SK-N-SH (cell line): ENCODE measurements at regions not wholly inside any gene's neighbourhood (a gene's known extent, or its start where the extent isn't known, plus 50 kb on each side); places are given as distances from the start of the nearest gene placed in this dataset.

Source experiments
- CTCF ChIA-PET: fragments of 300-600, 350-600 bp; formaldehyde crosslinking; extraction: SDS; loops from one replicate; lab custom pipeline; 2021; lab: Yijun Ruan, JAX
- POLR2A ChIA-PET: fragments of 350-600 bp; sonication (Branson Sonifier 250); formaldehyde crosslinking; extraction: SDS; loops from one replicate; lab custom pipeline; 2020; ENCODE audit warnings: antibody characterized with exemption, inconsistent platforms; lab: Yijun Ruan, JAX
- DNase-seq: peaks from one replicate; pipeline ENCODE4 v3.0.0; 2012
- H2AFZ ChIP-seq: fragments of 200-600 bp; sonication (generic); 2 replicates; pipeline ENCODE4 v1.8.1; 2016; ENCODE audit warnings: antibody characterized with exemption, mild to moderate bottlenecking, low read depth
- H3F3A ChIP-seq: fragments of 200-600 bp; sonication (generic); replicated peaks from 2 replicates; pipeline ENCODE3; 2016; ENCODE audit warnings: antibody characterized with exemption, mild to moderate bottlenecking; ENCODE audit not compliant: insufficient read depth
- H3K27ac ChIP-seq, 2 experiments: fragments of 200-500 bp in 1 of 2; fragments of 200-600 bp in 1 of 2; sonication (Bioruptor generic) in 1 of 2; sonication (generic), shearing (Covaris generic) in 1 of 2; 2 replicates each; pipeline versions ENCODE4 v1.5.1 to v1.6.1; 2014 to 2016; ENCODE audit warnings: low read depth in 2 of 2, inconsistent platforms in 1 of 2, low read length in 1 of 2, mild to moderate bottlenecking in 1 of 2, mixed read lengths in 1 of 2
- H3K27me3 ChIP-seq: fragments of 200-600 bp; sonication (generic), shearing (Covaris generic); 2 replicates; pipeline ENCODE4 v1.6.1; 2016; ENCODE audit warnings: mixed run types; ENCODE audit not compliant: insufficient read depth
- H3K36me3 ChIP-seq, 2 experiments: fragments of 200-500 bp in 1 of 2; fragments of 200-600 bp in 1 of 2; sonication (Bioruptor generic) in 1 of 2; sonication (generic) in 1 of 2; replicated peaks in 1 of 2; 2 replicates each; pipeline versions ENCODE3 to v1.5.1; 2014 to 2016; ENCODE audit warnings: low read length in 1 of 2, mild to moderate bottlenecking in 1 of 2; ENCODE audit not compliant: insufficient read depth in 2 of 2, control insufficient read depth in 1 of 2
- H3K4me1 ChIP-seq, 2 experiments: fragments of 200-500 bp in 1 of 2; fragments of 200-600 bp in 1 of 2; sonication (Bioruptor generic) in 1 of 2; sonication (generic), shearing (Covaris generic) in 1 of 2; 2 replicates each; pipeline versions ENCODE4 v1.5.1 to v1.6.1; 2014 to 2016; ENCODE audit warnings: low read depth in 1 of 2, low read length in 1 of 2, mixed run types in 1 of 2; ENCODE audit not compliant: insufficient read depth in 2 of 2, control insufficient read depth in 1 of 2
- H3K4me2 ChIP-seq: fragments of 200-600 bp; sonication (generic), shearing (Covaris generic); 2 replicates; pipeline ENCODE4 v1.6.1; 2017; ENCODE audit warnings: mixed run types
- H3K4me3 ChIP-seq, 2 experiments: fragments of 200-500 bp in 1 of 2; fragments of 200-600 bp in 1 of 2; sonication (Bioruptor generic) in 1 of 2; sonication (generic), shearing (Covaris generic) in 1 of 2; 2 replicates each; pipeline versions ENCODE4 v1.5.1 to v1.8.1; 2014 to 2016; ENCODE audit warnings: low read depth in 2 of 2, inconsistent platforms in 1 of 2, low read length in 1 of 2, mild to moderate bottlenecking in 1 of 2, mixed read lengths in 1 of 2, moderate library complexity in 1 of 2
- H3K79me2 ChIP-seq: fragments of 200-600 bp; sonication (generic); 2 replicates; pipeline ENCODE4 v1.8.1; 2017; ENCODE audit warnings: mild to moderate bottlenecking; ENCODE audit not compliant: insufficient read depth
- H3K9ac ChIP-seq: fragments of 200-600 bp; sonication (generic); 2 replicates; pipeline ENCODE4 v1.6.1; 2017; ENCODE audit warnings: mixed run types
- H3K9me2 ChIP-seq: fragments of 200-600 bp; sonication (generic); 2 replicates; pipeline ENCODE4 v1.6.1; 2017; ENCODE audit warnings: mixed run types
- H3K9me3 ChIP-seq: fragments of 200-600 bp; sonication (generic); 2 replicates; pipeline ENCODE4 v1.6.1; 2017; ENCODE audit warnings: mixed run types, mild to moderate bottlenecking, moderate library complexity
- H4K20me1 ChIP-seq: fragments of 200-600 bp; sonication (generic); 2 replicates; pipeline ENCODE4 v1.6.1; 2017; ENCODE audit warnings: mild to moderate bottlenecking, mixed run types; ENCODE audit not compliant: insufficient read depth
- ELF1 ChIP-seq: IDR thresholded peaks from 2 replicates; pipeline ENCODE4 v1.4.0; 2012
- GABPA ChIP-seq: IDR thresholded peaks from 2 replicates; pipeline ENCODE4 v1.4.0; 2012; ENCODE audit warnings: low read depth, mild to moderate bottlenecking
- GATA2 ChIP-seq: sonication (generic); formaldehyde crosslinking; IDR thresholded peaks from 2 replicates; pipeline ENCODE4 v1.5.0; 2020; ENCODE audit warnings: mild to moderate bottlenecking, missing genetic modification reagents
- RAD21 ChIP-seq: IDR thresholded peaks from 2 replicates; pipeline ENCODE4 v1.6.1; 2012; ENCODE audit warnings: mild to moderate bottlenecking, low read length
- SMC3 ChIP-seq: IDR thresholded peaks from 2 replicates; pipeline ENCODE4 v1.6.1; 2012; ENCODE audit warnings: low read depth, low read length, improper control_type of control experiment
- TAF1 ChIP-seq: IDR thresholded peaks from 2 replicates; pipeline ENCODE4 v1.6.1; 2012; ENCODE audit warnings: low read depth, mild to moderate bottlenecking, low read length, moderate library complexity, borderline replicate concordance
- TCF12 ChIP-seq: IDR thresholded peaks from 2 replicates; pipeline ENCODE4 v1.4.0; 2012
- WGBS: methylation state at CpG from one replicate; pipeline ENCODE4 v1.1.6; 2017; ENCODE audit warnings: low lambda C conversion rate; 5-methylcytosine and 5-hydroxymethylcytosine counted together
- TF ChIP-seq, protein P1 (sequence below): fragments of 150-350 bp; IDR thresholded peaks from 2 replicates; pipeline ENCODE4 v1.6.1; 2016; ENCODE audit warnings: mild to moderate bottlenecking, low read depth, low read length
- TF ChIP-seq, protein P2 (sequence below): IDR thresholded peaks from 2 replicates; pipeline ENCODE4 v1.4.0; 2012; ENCODE audit warnings: low read depth
- TF ChIP-seq, protein P3 (sequence below): fragments of 150-350 bp; IDR thresholded peaks from 2 replicates; pipeline ENCODE4 v1.6.1; 2017; ENCODE audit warnings: antibody characterized with exemption, low read length, low read depth, borderline replicate concordance

GRCh38 chrX:22376369-22376768, 103.7 kb downstream of the CBLL2 start:
- no peaks in the 10 kb centered on the region for H3K79me2 ChIP-seq
- no peak for DNase-seq
- H3K9me3 ChIP-seq: no peaks in the 10 kb centered on the region
- no peaks in the 10 kb centered on the region for H3K9me2 ChIP-seq
- ChIA-PET POLR2A (no interaction called here), CTCF (no interaction called here)
- H3F3A ChIP-seq: no peaks in the 10 kb centered on the region
- TF ChIP-seq RAD21 (no peak), GABPA (no peak), TCF12 (no peak), TAF1 (no peak), SMC3 (no peak)
- TF ChIP-seq, protein P1, sequence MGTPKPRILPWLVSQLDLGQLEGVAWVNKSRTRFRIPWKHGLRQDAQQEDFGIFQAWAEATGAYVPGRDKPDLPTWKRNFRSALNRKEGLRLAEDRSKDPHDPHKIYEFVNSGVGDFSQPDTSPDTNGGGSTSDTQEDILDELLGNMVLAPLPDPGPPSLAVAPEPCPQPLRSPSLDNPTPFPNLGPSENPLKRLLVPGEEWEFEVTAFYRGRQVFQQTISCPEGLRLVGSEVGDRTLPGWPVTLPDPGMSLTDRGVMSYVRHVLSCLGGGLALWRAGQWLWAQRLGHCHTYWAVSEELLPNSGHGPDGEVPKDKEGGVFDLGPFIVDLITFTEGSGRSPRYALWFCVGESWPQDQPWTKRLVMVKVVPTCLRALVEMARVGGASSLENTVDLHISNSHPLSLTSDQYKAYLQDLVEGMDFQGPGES: no peak
- H3K4me1 ChIP-seq: no peaks in the 10 kb centered on the region
- 36% methylated on average over 2 of the region's 2 CpGs for WGBS
- no peak overlapping the region for H3K9ac ChIP-seq
- H3K27me3 ChIP-seq: no peaks in the 10 kb centered on the region
- H2AFZ ChIP-seq: no peak overlapping the region
- H3K4me3 ChIP-seq: no peak overlapping the region
- no peaks in the 10 kb centered on the region for H4K20me1 ChIP-seq
- H3K4me2 ChIP-seq: no peak overlapping the region
- no peak overlapping the region for H3K27ac ChIP-seq
- H3K36me3 ChIP-seq: no peaks in the 10 kb centered on the region

DNA sequence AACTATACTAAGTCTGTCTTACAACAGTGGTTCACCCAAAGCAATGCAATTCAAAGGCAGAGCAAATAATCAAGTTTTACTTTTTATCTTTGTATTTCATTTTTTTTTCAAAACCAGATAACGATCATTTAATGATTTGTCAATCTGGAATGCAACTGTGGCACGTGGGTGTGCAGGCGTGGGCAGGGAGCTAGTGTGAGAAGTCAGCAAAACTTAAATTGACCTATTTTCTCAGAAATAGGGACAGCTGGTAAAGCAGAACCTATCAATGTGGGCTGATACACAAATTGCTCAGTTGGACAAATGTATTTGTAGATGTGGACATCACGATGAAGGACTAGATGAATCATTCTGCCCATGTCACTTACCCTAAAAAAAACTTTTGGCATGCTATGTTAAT, 105.6 kb downstream of the CBLL2 start:
- H3K27me3 ChIP-seq: no peaks in the 10 kb centered on the region
- no peaks in the 10 kb centered on the region for H3K9me2 ChIP-seq
- TF ChIP-seq RAD21 (no peak), SMC3 (no peak), ELF1 (no peak)
- no peak overlapping the region for H2AFZ ChIP-seq
- ChIA-PET CTCF (no interaction called here), POLR2A (no interaction called here)
- DNase-seq: no peak
- no peaks in the 10 kb centered on the region for H3K79me2 ChIP-seq
- no peak overlapping the region for H3K4me3 ChIP-seq
- H3K36me3 ChIP-seq: no peaks in the 10 kb centered on the region
- no peak overlapping the region for H3K4me2 ChIP-seq
- H3F3A ChIP-seq: no peaks in the 10 kb centered on the region
- no peaks in the 10 kb centered on the region for H3K4me1 ChIP-seq
- no peak overlapping the region for H3K9ac ChIP-seq
- H3K9me3 ChIP-seq: 0 out of 2 replicates have a peak, but pooled peaks cover 6% of the 10 kb centered on the region
- 36% methylated on average over 4 of the region's 4 CpGs for WGBS
- H3K27ac ChIP-seq: no peak overlapping the region
- H4K20me1 ChIP-seq: no peaks in the 10 kb centered on the region

- no peaks in the 10 kb centered on the region for H3K9me2 ChIP-seq
- no peak overlapping the region for H3K27ac ChIP-seq
- H2AFZ ChIP-seq: no peak overlapping the region
- H3K36me3 ChIP-seq: no peaks in the 10 kb centered on the region
- no peak overlapping the region for H3K4me3 ChIP-seq
- DNase-seq: no peak
- no peaks in the 10 kb centered on the region for H4K20me1 ChIP-seq
- H3F3A ChIP-seq: no peaks in the 10 kb centered on the region
- TF ChIP-seq, protein P2, sequence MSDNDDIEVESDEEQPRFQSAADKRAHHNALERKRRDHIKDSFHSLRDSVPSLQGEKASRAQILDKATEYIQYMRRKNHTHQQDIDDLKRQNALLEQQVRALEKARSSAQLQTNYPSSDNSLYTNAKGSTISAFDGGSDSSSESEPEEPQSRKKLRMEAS: no peak
- TF ChIP-seq ELF1 (no peak), GATA2 (no peak)
- TF ChIP-seq, protein P3, sequence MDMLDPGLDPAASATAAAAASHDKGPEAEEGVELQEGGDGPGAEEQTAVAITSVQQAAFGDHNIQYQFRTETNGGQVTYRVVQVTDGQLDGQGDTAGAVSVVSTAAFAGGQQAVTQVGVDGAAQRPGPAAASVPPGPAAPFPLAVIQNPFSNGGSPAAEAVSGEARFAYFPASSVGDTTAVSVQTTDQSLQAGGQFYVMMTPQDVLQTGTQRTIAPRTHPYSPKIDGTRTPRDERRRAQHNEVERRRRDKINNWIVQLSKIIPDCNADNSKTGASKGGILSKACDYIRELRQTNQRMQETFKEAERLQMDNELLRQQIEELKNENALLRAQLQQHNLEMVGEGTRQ: no peak
- H3K79me2 ChIP-seq: no peaks in the 10 kb centered on the region
- CTCF ChIA-PET: no interaction called here
- POLR2A ChIA-PET: no interaction called here
- no peak overlapping the region for H3K4me2 ChIP-seq
- H3K9ac ChIP-seq: no peak overlapping the region
- H3K4me1 ChIP-seq: no peaks in the 10 kb centered on the region
- 0 out of 2 replicates have a peak, but pooled peaks cover 6% of the 10 kb centered on the region for H3K9me3 ChIP-seq
- 53% methylated on average over 7 of the region's 7 CpGs for whole genome bisulfite sequencing
- no peaks in the 10 kb centered on the region for H3K27me3 ChIP-seq
These were observed 111.3 kb downstream of the CBLL2 start for GRCh38 chrX:22383988-22384387.
